Bronchial epithelial cell (primary cell): ENCODE measurements at regions not wholly inside any gene's neighbourhood (a gene's known extent, or its start where the extent isn't known, plus 50 kb on each side); places are given as distances from the start of the nearest gene placed in this dataset.

Source experiments
- DNase-seq: peaks from one replicate; pipeline ENCODE4 v3.0.0-alpha.2; 2010; ENCODE audit warnings: low read depth
- FAIRE-seq: peaks from 2 replicates; lab custom pipeline; 2011; peaks lifted over from hg19 to GRCh38; lab: Jason Lieb, UNC
- H3K27me3 ChIP-seq: 2 replicates; pipeline ENCODE4 v1.5.1; 2011; ENCODE audit warnings: low read length; ENCODE audit not compliant: control insufficient read depth, insufficient read depth
- H3K36me3 ChIP-seq: 2 replicates; pipeline ENCODE4 v1.5.1; 2011; ENCODE audit warnings: low read length; ENCODE audit not compliant: control insufficient read depth, insufficient read depth
- H3K4me3 ChIP-seq: 2 replicates; pipeline ENCODE4 v1.5.1; 2011; ENCODE audit warnings: mild to moderate bottlenecking, low read depth, low read length, control low read depth
- CTCF ChIP-seq: IDR thresholded peaks from 2 replicates; pipeline ENCODE4 v1.5.1; 2011; ENCODE audit warnings: mild to moderate bottlenecking, moderate library complexity, low read length, control low read depth, inconsistent platforms; ENCODE audit not compliant: insufficient read depth, severe bottlenecking

GRCh38 chr2:728165-728564 lies 51.0 kb upstream of the TMEM18 start:
- no peak overlapping the region for H3K4me3 ChIP-seq
- no peak for TF ChIP-seq CTCF
- no peak for DNase-seq
- no peaks in the 10 kb centered on the region for H3K27me3 ChIP-seq
- H3K36me3 ChIP-seq = no peaks in the 10 kb centered on the region
- peak; percentile 47 for FAIRE-seq

- FAIRE-seq = no peak
Measured at GRCh38 chr2:727071-727470, 49.9 kb upstream of the TMEM18 start.

More at GRCh38 chr2:727071-727470, 49.9 kb upstream of the TMEM18 start:
- no peaks in the 10 kb centered on the region for H3K27me3 ChIP-seq
- no peak for TF ChIP-seq CTCF
- no peak for DNase-seq
- H3K4me3 ChIP-seq = no peak overlapping the region
- no peaks in the 10 kb centered on the region for H3K36me3 ChIP-seq
